ENCODE measurements at regions not wholly inside any gene's neighbourhood (a gene's known extent, or its start where the extent isn't known, plus 50 kb on each side); places are given as distances from the start of the nearest gene placed in this dataset.

DNA sequence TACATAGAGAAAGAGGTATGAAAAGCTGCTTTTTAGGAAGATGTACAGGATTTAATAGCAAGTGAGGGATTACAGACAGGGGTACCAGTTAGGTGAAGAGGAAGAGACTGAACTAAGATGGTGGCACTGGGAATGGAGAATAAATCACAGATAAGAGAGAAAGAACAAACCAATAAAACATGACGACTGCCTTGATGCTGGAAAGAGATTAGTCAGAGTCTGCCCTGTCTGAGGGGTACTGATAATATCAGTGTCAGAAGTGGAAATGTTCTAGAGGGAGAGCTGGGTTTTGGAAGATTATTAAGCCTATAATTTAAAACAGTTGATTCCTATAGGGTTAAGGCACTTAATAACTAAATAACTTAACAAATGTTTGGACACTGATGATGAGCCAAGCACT is 77.7 kb downstream of the NR2F1 start:
- WGBS, 2 experiments (ENCODE audit: insufficient coverage in 1 of 2, insufficient read length in 1 of 2): 100% methylated on average over 1 of the region's 1 CpG
- H3K27ac ChIP-seq (ENCODE audit: low read depth, low read length): no peak overlapping the region
- H3K4me1 ChIP-seq (ENCODE audit: control insufficient read depth, insufficient read depth, low read length): peaks cover 1% of the 10 kb centered on the region
- H3K9me3 ChIP-seq (ENCODE audit: control insufficient read depth, low read length): no peaks in the 10 kb centered on the region
- Mint-ChIP-seq H3K27ac (no peak overlapping the region), H3K36me3 (ENCODE audit: low read depth) (no peaks in the 10 kb centered on the region), H3K4me1 (peaks cover 2% of the 10 kb centered on the region), H3K4me3 (no peak overlapping the region), H3K27me3 (ENCODE audit: insufficient read depth) (no peaks in the 10 kb centered on the region), H3K9me3 (no peaks in the 10 kb centered on the region)
- no peak for DNase-seq
- no peak overlapping the region for H3K4me3 ChIP-seq (ENCODE audit: low read length)
- H3K9ac ChIP-seq (ENCODE audit: extremely low read depth, low read length, poor library complexity, severe bottlenecking): no peak overlapping the region
- TF ChIP-seq, protein P1, sequence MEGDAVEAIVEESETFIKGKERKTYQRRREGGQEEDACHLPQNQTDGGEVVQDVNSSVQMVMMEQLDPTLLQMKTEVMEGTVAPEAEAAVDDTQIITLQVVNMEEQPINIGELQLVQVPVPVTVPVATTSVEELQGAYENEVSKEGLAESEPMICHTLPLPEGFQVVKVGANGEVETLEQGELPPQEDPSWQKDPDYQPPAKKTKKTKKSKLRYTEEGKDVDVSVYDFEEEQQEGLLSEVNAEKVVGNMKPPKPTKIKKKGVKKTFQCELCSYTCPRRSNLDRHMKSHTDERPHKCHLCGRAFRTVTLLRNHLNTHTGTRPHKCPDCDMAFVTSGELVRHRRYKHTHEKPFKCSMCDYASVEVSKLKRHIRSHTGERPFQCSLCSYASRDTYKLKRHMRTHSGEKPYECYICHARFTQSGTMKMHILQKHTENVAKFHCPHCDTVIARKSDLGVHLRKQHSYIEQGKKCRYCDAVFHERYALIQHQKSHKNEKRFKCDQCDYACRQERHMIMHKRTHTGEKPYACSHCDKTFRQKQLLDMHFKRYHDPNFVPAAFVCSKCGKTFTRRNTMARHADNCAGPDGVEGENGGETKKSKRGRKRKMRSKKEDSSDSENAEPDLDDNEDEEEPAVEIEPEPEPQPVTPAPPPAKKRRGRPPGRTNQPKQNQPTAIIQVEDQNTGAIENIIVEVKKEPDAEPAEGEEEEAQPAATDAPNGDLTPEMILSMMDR (conservative IDR thresholded peaks at IDR 0.05): no peak
- no peaks in the 10 kb centered on the region for H3K27me3 ChIP-seq (ENCODE audit: control insufficient read depth, insufficient read depth, low read length, poor library complexity, severe bottlenecking)
- H3K36me3 ChIP-seq (ENCODE audit: control insufficient read depth, insufficient read depth, low read length): no peaks in the 10 kb centered on the region

DNA sequence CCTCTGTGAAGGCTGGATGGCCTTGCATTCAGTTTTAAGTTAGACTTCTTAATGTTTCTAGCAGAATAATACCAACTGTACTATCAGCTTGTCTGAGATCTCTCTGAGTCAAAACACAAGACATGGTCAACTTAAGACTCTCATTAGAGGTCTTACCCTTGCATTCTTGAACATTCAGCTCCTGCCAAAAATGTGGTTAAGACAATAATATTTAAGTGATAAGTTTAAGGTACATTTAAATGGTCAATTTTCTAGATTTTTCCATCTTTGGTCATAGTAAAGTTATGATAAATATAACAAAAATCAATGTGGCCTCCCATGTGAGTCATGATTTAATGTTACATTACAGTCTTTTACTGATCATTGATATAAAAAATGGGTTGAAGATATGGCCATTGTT is 75.0 kb downstream of the NR2F1 start:
- no peak overlapping the region for H3K27ac ChIP-seq (ENCODE audit: low read depth, low read length)
- H3K9me3 ChIP-seq (ENCODE audit: control insufficient read depth, low read length): no peaks in the 10 kb centered on the region
- no peak for DNase-seq
- no peaks in the 10 kb centered on the region for H3K4me1 Mint-ChIP-seq
- no peaks in the 10 kb centered on the region for H3K27me3 ChIP-seq (ENCODE audit: control insufficient read depth, insufficient read depth, low read length, poor library complexity, severe bottlenecking)
- TF ChIP-seq, protein P1 (conservative IDR thresholded peaks at IDR 0.05): no peak
- H3K9me3 Mint-ChIP-seq: no peaks in the 10 kb centered on the region
- H3K4me3 Mint-ChIP-seq: no peak overlapping the region
- no peaks in the 10 kb centered on the region for H3K36me3 ChIP-seq (ENCODE audit: control insufficient read depth, insufficient read depth, low read length)
- no peak overlapping the region for H3K4me3 ChIP-seq (ENCODE audit: low read length)
- H3K36me3 Mint-ChIP-seq (ENCODE audit: low read depth): no peaks in the 10 kb centered on the region
- no peaks in the 10 kb centered on the region for H3K4me1 ChIP-seq (ENCODE audit: control insufficient read depth, insufficient read depth, low read length)
- H3K27ac Mint-ChIP-seq: no peak overlapping the region
- no peak overlapping the region for H3K9ac ChIP-seq (ENCODE audit: extremely low read depth, low read length, poor library complexity, severe bottlenecking)
- H3K27me3 Mint-ChIP-seq (ENCODE audit: insufficient read depth): no peaks in the 10 kb centered on the region

DNA sequence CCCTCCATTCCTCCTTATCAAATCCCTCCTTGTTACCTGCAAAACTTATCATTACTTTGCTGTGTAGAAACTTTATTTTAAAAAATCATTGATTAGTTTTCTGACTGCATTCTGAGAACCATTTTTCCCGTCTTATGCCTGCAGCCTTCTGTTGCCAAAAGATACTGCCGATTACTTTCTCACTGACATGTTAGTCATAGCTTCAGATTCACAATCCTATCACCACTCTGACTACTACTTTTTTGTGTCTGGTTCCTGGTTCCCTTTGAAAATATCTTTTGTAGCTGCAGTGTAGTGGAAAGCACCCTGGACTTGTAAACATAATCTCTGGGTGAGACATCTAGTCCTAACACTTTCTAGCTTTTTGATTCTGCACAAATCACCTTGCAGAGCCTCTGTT is 71.7 kb downstream of the NR2F1 start:
- H3K27ac ChIP-seq (ENCODE audit: low read depth, low read length): no peak overlapping the region
- 87 to 91% methylated on average over 2 of the region's 2 CpGs for WGBS, 2 experiments (ENCODE audit: insufficient coverage in 1 of 2, insufficient read length in 1 of 2)
- Mint-ChIP-seq H3K4me1 (no peaks in the 10 kb centered on the region), H3K36me3 (ENCODE audit: low read depth) (no peaks in the 10 kb centered on the region), H3K27ac (no peak overlapping the region), H3K27me3 (ENCODE audit: insufficient read depth) (no peaks in the 10 kb centered on the region), H3K9me3 (no peaks in the 10 kb centered on the region), H3K4me3 (no peak overlapping the region)
- no peak overlapping the region for H3K4me3 ChIP-seq (ENCODE audit: low read length)
- no peaks in the 10 kb centered on the region for H3K27me3 ChIP-seq (ENCODE audit: control insufficient read depth, insufficient read depth, low read length, poor library complexity, severe bottlenecking)
- no peaks in the 10 kb centered on the region for H3K36me3 ChIP-seq (ENCODE audit: control insufficient read depth, insufficient read depth, low read length)
- TF ChIP-seq, protein P1 (conservative IDR thresholded peaks at IDR 0.05): no peak
- no peak for DNase-seq
- H3K9me3 ChIP-seq (ENCODE audit: control insufficient read depth, low read length): no peaks in the 10 kb centered on the region
- no peak overlapping the region for H3K9ac ChIP-seq (ENCODE audit: extremely low read depth, low read length, poor library complexity, severe bottlenecking)
- no peaks in the 10 kb centered on the region for H3K4me1 ChIP-seq (ENCODE audit: control insufficient read depth, insufficient read depth, low read length)

All from endodermal cell (in vitro differentiated cells).